ENCODE measurements at regions not wholly inside any gene's neighbourhood (a gene's known extent, or its start where the extent isn't known, plus 50 kb on each side); places are given as distances from the start of the nearest gene placed in this dataset.
"Not testable (repeated sequence)": the region's sequence is repeated elsewhere in the genome, so short reads cannot be mapped to it uniquely, and the experiment has no call there.

DNA sequence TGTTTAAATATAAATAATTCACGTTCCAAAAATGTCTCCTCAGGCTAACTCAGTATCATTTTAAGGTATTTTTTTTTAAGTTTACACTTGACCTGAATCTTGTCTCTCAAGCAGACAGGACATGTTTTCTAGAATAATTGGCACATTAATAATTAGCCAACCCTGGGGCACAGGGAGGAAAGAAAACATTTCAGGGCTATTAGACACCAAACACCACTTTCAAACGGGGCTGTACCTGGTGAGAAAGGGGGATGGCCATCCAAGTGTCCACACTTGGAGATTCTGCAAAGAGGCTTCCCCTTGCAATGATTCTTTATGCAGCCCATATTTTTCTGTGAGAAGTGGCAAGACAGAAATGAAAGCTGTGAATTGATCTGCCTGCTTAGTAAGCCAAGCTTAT is 560.8 kb downstream of the CD109 start:
- DNase-seq (ENCODE audit: low read depth in 2 of 2) = no peak
- no peak for TF ChIP-seq CTCF (IDR thresholded peaks at IDR 0.05; ENCODE audit: low read depth, low read length)
- H3K4me3 ChIP-seq (replicated peaks in 1 of 2; ENCODE audit: low read depth in 2 of 2, low read length in 2 of 2) = no peak overlapping the region

- TF ChIP-seq CTCF (IDR thresholded peaks at IDR 0.05; ENCODE audit: low read depth, low read length) = no peak
- H3K4me3 ChIP-seq (replicated peaks in 1 of 2; ENCODE audit: low read depth in 2 of 2, low read length in 2 of 2) = no peak overlapping the region
- DNase-seq (ENCODE audit: low read depth in 2 of 2) = no peak
Observed at GRCh38 chr6:74256381-74256780, 560.4 kb downstream of the CD109 start.

DNA sequence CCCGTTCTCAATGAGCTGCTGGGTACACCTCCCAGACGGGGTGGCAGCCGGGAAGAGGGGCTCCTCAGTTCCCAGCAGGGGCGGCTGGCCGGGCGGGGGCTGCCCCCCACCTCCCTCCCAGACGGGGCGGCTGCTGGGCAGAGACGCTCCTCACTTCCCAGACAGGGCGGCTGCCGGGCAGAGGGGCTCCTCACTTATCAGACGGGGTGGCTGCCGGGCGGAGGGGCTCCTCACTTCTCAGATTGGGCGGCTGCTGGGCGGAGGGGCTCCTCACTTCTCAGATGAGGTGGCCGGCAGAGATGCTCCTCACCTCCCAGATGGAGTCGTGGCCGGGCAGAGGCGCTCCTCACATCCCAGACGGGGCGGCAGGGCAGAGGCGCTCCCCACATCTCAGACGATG is 559.0 kb downstream of the CD109 start:
- H3K4me3 ChIP-seq (replicated peaks in 1 of 2; ENCODE audit: low read depth in 2 of 2, low read length in 2 of 2); DNase-seq (ENCODE audit: low read depth in 2 of 2): not testable (repeated sequence)

DNA sequence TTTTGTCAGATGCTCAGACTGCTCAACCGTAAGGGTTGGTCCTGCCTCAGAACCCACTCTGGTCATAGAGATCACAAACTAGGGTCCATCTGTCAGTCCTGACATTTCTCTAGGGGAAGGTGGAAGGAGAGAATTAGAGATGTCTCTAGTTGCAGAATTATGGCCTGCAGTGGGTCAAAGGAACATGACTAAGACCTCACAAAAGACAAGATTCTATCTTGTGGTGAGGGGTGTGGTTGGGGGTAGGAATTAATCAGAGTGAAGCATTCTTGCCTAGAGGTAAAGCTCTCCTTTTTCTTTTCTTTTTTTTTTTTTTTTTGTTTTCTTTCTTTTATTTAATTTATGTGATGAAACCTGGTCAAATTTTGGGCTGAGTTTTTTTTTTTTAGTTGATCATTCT is 558.1 kb downstream of the CD109 start:
- DNase-seq (ENCODE audit: low read depth in 2 of 2); H3K4me3 ChIP-seq (replicated peaks in 1 of 2; ENCODE audit: low read depth in 2 of 2, low read length in 2 of 2): not testable (repeated sequence)

DNA sequence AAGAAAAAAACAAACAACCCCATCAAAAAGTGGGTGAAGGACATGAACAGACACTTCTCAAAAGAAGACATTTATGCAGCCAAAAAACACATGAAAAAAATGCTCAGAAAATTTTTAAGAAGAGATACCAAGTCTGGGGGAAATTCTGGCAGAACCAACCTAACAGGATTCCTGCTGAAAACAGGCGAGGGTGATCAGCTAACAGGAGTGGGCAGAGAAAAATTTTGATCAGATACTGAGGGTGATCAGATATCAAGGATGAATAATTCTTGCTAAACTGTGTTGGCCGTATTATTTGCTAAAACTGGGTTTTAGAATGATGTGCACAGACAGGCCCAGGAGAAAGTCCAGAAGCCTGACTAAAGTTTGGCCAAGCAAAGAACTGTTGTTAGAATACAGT is 557.3 kb downstream of the CD109 start:
- TF ChIP-seq CTCF (IDR thresholded peaks at IDR 0.05; ENCODE audit: low read depth, low read length) = no peak
- DNase-seq (ENCODE audit: low read depth in 2 of 2) = no peak

GRCh38 chr6:74250161-74250818 is 554.3 kb downstream of the CD109 start:
- DNase-seq (ENCODE audit: low read depth in 2 of 2) = peak in 1 of 2 donors; percentile 11
- H3K4me3 ChIP-seq (replicated peaks in 1 of 2; ENCODE audit: low read depth in 2 of 2, low read length in 2 of 2) = no peak overlapping the region
- no peak for TF ChIP-seq CTCF (IDR thresholded peaks at IDR 0.05; ENCODE audit: low read depth, low read length)

More for the DNA sequence above, 557.3 kb downstream of the CD109 start:
- no peak overlapping the region for H3K4me3 ChIP-seq (replicated peaks in 1 of 2; ENCODE audit: low read depth in 2 of 2, low read length in 2 of 2)

GRCh38 chr6:74249658-74250057 is 553.7 kb downstream of the CD109 start:
- peak; percentile 8 to 50 for DNase-seq (ENCODE audit: low read depth in 2 of 2)
- no peak overlapping the region for H3K4me3 ChIP-seq (replicated peaks in 1 of 2; ENCODE audit: low read depth in 2 of 2, low read length in 2 of 2)
- no peak for TF ChIP-seq CTCF (IDR thresholded peaks at IDR 0.05; ENCODE audit: low read depth, low read length)

DNA sequence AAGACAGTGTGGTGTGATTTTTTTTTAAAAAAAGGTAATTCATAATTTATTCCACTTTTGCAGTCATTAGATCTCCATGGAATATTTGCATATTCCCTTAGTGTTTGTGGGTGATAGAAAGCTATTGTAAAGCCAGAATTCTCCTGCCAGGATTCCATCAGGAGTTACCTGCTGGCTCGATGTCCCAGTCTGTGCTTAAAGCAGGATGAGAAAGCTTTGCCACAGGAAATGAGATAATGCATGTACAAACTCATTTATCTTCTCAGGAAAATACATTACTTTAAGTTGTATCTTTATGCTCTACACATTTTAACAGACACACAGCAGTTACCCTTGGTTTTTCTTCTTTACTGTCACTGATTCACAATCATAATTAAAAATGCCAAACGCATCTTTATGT is 553.0 kb downstream of the CD109 start:
- H3K4me3 ChIP-seq (replicated peaks in 1 of 2; ENCODE audit: low read depth in 2 of 2, low read length in 2 of 2) = no peak overlapping the region
- no peak for DNase-seq (ENCODE audit: low read depth in 2 of 2)
- TF ChIP-seq CTCF (IDR thresholded peaks at IDR 0.05; ENCODE audit: low read depth, low read length) = no peak
